T47D (cell line): ENCODE measurements at regions not wholly inside any gene's neighbourhood (a gene's known extent, or its start where the extent isn't known, plus 50 kb on each side); places are given as distances from the start of the nearest gene placed in this dataset.

Experiments used
- DNase-seq, 2 experiments: peaks; one replicate each; pipeline versions ENCODE4 v3.0.0 to v3.0.0-alpha.2; 2011 to 2012; ENCODE audit warnings: low read depth in 1 of 2, low spot score in 1 of 2
- JUND ChIP-seq: IDR thresholded peaks from 2 replicates; pipeline ENCODE4 v1.6.1; 2012; ENCODE audit warnings: low read depth
- in situ Hi-C: cut with HindIII; loops from 2 replicates; pipeline ENCODE4 v1.10.0; 2016; ENCODE audit warnings: low sequenced_read_pairs, low pct_unique_long_range_greater_than_20kb

DNA sequence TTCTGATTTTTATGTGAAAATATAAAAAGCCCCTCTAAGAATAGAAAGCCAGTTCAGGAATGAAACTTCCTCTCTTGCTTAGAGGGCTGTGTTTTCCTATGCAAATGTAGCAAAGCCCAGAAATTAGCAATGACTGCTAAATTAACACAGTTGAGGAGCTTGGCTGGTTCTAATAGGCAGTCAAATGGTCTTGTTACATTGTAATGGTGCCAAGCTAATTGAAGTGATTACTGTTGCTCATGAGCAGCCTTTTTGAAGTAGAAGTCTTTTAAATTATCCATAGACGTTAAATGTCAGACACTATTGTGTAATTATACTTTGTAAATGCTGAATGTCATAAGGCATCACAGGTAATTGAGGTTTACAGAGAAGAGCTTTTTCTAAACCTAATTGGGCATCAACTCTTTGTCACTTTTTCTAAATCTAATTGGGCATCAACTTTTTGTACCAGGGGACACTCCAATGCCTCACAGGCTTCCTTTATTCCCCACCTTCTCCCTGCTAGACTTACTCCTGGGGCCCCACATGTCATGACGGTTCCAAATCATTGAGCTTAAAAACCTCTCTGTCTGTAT lies 229.1 kb downstream of the PSAT1 start:
- no peak for TF ChIP-seq JUND
- no peak for DNase-seq
- in situ Hi-C loops = no loop called here

DNA sequence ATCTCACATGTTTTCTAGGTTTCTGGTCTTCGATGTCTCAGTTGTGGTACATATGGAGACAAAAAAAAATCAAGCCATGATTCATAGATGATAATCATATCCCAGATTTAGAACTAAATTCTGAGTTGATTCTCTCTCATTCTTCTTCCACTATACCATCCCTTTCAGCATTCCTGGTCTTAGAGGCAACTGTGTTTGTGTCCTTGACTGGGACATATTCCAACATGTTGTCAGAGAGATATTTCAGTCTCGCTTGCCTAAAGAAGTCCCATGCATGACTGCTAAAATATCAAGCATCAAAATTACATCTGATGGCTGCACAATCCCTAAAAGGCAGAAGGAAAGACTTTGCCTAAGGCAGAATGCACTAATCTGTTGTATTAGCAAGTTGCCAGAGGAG lies 236.6 kb downstream of the PSAT1 start:
- in situ Hi-C loops = no loop called here
- DNase-seq = no peak
- no peak for TF ChIP-seq JUND

DNA sequence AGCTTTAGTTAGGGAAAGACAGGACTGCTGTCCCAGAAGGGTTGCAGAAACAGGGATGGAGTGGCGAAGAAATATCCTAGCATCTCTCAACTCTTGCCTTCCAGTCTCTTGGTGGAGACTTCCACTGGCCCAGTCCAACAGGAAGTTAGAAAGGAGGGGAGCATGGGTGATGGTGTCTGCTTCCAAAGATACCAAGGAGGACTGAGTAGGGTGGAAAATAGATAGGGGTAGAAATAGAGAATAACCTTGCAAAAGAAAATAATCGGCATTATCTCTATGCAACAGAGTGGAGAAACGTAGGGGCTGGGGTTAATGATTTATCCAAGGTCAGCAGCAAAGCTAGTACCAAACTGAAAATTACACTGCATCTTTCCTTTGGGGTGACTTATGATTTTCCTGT lies 242.3 kb downstream of the PSAT1 start:
- no peak for DNase-seq
- no peak for TF ChIP-seq JUND
- in situ Hi-C loops = no loop called here

DNA sequence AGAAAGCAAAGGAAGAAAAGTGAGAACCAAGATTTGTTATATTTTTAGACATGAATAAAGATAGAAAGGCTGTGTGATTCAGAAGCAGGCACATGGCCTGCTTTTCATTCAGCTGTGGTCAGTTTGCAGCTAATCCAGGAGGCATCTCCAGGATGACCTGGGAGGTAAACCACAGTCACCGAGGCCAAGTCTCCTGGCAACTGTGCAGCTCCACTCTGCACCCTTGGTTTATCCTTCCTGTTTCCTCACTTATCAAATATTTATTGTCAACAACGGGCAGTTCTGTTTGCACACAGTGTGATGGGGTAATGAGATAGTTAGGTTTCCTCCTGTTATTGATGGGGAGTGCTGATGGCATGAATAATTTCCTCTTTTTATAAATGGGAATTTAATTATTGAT lies 243.0 kb downstream of the PSAT1 start:
- in situ Hi-C loops = no loop called here
- peak in 1 of 2 experiments; percentile 43 for DNase-seq
- TF ChIP-seq JUND = no peak

DNA sequence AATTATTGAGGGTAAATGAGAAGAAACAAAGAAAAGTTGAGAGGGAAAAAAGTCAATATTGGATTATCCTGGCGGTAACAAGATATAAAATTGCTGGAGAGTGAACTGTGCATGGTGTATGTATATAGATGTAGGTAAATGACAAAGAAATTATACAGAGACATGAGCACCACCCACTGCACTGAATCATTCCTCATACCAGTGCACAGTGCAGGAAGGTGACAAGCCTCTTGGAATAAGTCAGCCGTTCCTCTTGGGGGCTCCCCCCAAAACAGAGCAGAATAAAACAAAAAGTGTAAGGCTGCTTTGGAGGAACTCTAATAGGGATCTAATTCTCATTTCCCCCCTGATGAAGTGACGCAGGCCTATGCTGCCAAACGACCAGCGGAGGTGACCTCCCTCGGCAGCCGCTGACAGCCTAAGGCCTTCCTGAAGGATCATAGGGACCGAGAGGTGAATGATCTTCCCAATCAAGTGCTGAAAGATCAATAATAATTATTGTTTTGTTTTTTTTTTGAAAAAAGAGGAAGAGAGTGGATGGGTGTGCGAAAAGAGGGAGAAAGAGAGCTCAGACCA lies 245.0 kb downstream of the PSAT1 start:
- in situ Hi-C loops = no loop called here
- no peak for DNase-seq
- no peak for TF ChIP-seq JUND

DNA sequence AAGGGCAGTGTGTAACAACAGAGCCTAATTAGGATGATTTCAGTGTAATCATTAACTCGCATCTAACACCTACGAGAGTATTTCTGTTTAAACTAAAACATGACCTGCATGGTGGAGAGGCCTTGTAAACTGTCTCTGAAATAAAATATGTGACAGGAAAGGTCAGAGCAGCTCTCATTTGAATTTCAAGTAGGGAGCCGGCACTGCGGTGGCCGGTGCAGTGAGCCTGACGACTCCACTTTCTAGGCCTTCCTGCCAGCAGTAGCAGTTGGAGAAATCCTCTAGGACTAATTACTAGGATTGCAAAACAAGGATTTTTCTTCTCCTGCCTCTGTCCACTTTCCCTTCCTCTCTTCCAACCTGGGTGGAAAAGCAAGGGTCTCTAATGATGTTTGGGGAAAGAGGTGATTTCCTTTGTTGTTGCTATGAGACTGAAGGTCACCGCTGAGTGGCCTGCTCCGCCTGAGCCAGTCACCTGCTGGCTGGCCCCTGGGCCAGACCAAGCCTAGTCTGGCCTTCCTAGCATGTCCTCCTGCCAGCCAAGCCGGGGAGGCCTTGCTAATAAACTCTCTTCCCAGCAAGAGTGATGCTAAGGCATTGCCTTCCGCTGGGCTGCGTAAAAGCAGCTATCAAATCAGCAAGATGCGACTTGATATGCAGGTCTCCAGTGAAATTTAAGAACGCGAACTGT lies 245.7 kb downstream of the PSAT1 start:
- in situ Hi-C loops = no loop called here
- DNase-seq = no peak
- TF ChIP-seq JUND = no peak

DNA sequence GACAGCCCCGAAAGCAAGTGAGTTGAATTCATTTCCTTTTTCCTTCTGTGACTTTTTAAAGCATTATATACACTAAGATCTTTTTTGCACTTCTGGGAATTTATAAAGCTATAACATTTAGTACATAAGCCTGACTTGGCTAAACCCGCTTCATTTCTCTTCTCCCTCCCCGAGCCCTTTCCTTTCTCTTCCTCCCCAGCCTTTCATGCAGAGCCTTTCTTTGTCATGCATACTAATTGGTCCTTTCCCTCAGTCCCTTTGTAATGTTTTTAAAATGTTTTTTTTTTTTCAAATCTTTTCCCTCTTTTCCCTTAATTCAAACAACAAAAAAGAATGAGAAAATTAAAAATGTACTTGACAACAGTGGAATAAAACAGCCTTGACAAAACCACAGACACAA lies 246.4 kb downstream of the PSAT1 start:
- in situ Hi-C loops = no loop called here
- DNase-seq = no peak
- TF ChIP-seq JUND = no peak

DNA sequence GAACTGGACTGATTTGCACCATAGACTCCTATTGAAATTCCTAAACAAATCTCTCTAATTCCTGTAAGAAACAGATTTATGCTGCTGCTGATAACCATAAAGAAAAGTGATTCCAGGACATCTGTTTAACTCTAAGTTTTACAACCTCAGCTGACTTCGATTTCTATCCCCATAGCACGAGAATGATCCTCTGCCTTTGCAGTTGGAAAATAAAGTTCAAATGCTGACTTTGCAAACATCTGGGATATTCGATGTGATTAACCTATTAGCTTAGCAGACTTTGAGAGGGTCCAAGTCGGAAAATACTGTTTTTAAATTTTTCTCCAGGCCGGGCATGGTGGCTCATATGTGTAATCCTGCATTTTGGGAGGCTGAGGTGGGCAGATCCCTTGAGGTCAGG lies 247.3 kb downstream of the PSAT1 start:
- TF ChIP-seq JUND = no peak
- no peak for DNase-seq
- in situ Hi-C loops = no loop called here

DNA sequence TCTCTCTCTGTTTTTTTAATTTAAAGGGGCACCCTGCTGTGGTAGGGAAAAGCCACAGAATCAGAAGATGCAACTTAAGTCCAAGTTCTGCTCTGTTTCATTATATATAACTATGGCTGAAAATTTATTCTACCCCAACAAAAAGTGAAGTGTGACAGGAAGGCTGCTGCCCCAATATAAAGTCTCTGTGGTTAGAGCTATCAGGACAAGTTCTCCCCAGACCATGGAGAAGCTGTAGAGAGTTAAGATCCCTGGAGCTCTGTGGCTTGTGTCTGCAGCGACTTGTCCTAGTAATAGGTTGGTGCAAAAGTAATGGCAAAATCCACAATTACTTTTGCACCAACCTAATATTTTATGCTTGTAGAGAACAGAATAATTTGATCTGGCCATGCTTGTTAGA lies 250.9 kb downstream of the PSAT1 start:
- no peak for DNase-seq
- TF ChIP-seq JUND = no peak
- in situ Hi-C loops = no loop called here

DNA sequence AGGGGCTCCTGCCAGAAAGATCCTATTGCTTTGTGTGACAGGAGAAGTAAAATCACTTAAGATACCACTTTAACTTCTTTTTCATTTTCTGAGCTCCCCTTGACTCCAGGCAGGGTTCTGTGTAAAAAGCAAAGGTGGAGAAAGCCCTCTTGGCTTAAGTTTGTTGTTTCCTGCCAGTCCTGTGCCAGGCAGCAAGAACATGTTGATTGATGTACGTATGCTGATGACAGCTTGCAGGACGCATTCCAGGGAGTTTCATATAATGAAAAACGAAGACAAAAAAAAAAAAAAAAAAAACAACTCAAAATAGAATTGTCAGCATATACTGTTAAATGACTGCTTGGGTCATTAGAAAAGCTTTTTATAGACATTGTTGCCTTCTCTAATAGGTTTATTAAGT lies 251.7 kb downstream of the PSAT1 start:
- in situ Hi-C loops = no loop called here
- no peak for TF ChIP-seq JUND
- no peak for DNase-seq

DNA sequence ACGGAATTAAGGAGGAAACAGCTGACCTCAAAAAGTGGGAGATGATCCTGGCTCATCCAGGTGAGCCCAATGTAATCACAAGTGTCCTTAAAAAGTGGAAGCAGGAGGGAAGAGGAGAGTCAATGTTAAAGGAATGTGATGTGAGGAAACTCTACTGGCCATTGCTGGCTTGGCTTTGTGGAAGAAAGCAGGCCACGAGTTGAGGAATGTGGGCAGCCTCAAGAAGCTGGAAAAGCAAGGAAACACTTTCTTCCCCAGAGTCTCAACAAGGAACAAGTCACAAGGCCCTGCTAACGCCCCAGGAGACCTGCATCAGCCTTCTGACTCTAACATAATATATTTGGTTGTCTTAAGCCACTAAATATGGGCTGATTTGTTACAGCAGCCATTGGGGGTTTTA lies 252.8 kb downstream of the PSAT1 start:
- in situ Hi-C loops = no loop called here

DNA sequence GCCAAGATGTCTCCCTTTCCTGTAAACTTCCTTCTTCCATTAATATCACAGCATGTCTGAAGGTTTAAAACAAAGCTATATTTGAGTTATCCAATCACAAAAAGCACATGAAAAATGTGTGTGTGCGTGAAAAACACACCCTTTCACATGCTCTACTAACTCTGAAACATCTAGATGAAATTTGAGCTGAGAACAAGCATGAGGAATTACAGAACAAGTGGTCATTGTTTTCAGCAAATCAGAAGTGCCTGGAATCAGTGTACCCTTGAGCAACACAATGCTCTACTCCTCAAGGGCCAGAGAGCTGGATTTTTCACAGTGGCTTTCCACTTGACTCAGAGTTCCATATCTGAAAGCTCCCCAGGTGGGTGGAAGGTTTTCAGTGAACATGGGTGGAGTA lies 255.9 kb downstream of the PSAT1 start:
- TF ChIP-seq JUND = no peak
- DNase-seq = no peak
- in situ Hi-C loops = no loop called here

More for the DNA sequence above, 252.8 kb downstream of the PSAT1 start:
- DNase-seq = no peak
- TF ChIP-seq JUND = no peak

DNA sequence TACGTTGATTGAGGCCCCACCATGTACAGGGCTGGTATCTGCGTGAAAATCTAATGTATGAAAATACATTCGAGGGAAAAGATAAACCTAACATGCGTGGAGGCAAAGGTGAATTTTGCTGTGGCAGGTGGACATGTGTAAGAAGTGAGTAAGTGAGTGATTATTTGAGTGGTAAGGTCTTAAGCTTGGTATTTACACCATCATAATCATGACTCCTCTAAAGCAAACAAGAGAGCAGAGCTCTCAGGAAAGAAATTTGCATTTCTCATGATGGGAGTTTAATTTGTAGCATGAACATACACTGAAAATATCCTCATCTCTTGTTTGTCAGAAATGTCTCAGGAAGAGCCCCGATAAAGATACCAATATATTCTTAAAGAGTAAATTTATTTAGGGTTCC lies 260.6 kb downstream of the PSAT1 start:
- in situ Hi-C loops = no loop called here

More for the DNA sequence above, 260.6 kb downstream of the PSAT1 start:
- TF ChIP-seq JUND = no peak
- DNase-seq = no peak
